CD4-positive, CD25-positive, alpha-beta regulatory T cell (primary cell): ENCODE measurements at regions not wholly inside any gene's neighbourhood (a gene's known extent, or its start where the extent isn't known, plus 50 kb on each side); places are given as distances from the start of the nearest gene placed in this dataset.

Experiments used
- ATAC-seq, 2 donors: fragments of 150-1000 bp; cut with Tn5 transposase; one replicate each; pipeline ENCODE4 v1.10.0; 2021; ENCODE audit warnings: low read depth in 2 of 2, moderate number of reproducible peaks in 2 of 2, moderate library complexity in 1 of 2
- DNase-seq, 3 donors: peaks; one replicate each; pipeline versions ENCODE4 v3.0.0 to v3.0.0-alpha.2; 2012 to 2022; ENCODE audit warnings: mixed read lengths in 1 of 3
- H3K27ac ChIP-seq: one replicate; pipeline ENCODE4 v1.7.0; 2013; ENCODE audit warnings: mild to moderate bottlenecking, low read length; ENCODE audit not compliant: insufficient read depth, poor library complexity, severe bottlenecking
- H3K27me3 ChIP-seq: one replicate; pipeline ENCODE4 v1.7.0; 2013; ENCODE audit warnings: low read length; ENCODE audit not compliant: control insufficient read depth, insufficient read depth
- H3K36me3 ChIP-seq: one replicate; pipeline ENCODE4 v1.7.0; 2013; ENCODE audit warnings: mild to moderate bottlenecking, low read length, moderate library complexity; ENCODE audit not compliant: control insufficient read depth, insufficient read depth
- H3K4me1 ChIP-seq: 2 replicates; pipeline ENCODE4 v1.7.0; 2013; ENCODE audit warnings: mild to moderate bottlenecking, low read length; ENCODE audit not compliant: insufficient read depth, control insufficient read depth, poor library complexity, severe bottlenecking
- H3K4me3 ChIP-seq: one replicate; pipeline ENCODE4 v1.7.0; 2013; ENCODE audit warnings: low read depth, mild to moderate bottlenecking, low read length, moderate library complexity
- H3K9me3 ChIP-seq, 2 experiments: 1 replicate in 1 of 2; 2 replicates in 1 of 2; pipeline ENCODE4 v1.7.0; 2013; ENCODE audit warnings: low read length in 2 of 2, mild to moderate bottlenecking in 1 of 2, moderate library complexity in 1 of 2; ENCODE audit not compliant: control insufficient read depth in 2 of 2
- H3K27ac Mint-ChIP-seq, 3 donors: one replicate each; pipeline ENCODE4 v1.8.0; 2020 to 2022; ENCODE audit warnings: mild to moderate bottlenecking in 3 of 3, mixed read lengths in 3 of 3, moderate library complexity in 2 of 3
- H3K27me3 Mint-ChIP-seq: one replicate; pipeline ENCODE4 v1.8.0; 2022; ENCODE audit warnings: mild to moderate bottlenecking, mixed read lengths
- H3K36me3 Mint-ChIP-seq: one replicate; pipeline ENCODE4 v1.8.0; 2020; ENCODE audit warnings: mixed read lengths
- H3K4me1 Mint-ChIP-seq, 4 donors: one replicate each; pipeline ENCODE4 v1.8.0; 2020 to 2022; ENCODE audit warnings: mixed read lengths in 4 of 4, mild to moderate bottlenecking in 1 of 4
- H3K4me3 Mint-ChIP-seq, 4 donors: one replicate each; pipeline ENCODE4 v1.8.0; 2020 to 2022; ENCODE audit warnings: mild to moderate bottlenecking in 4 of 4, mixed read lengths in 4 of 4, moderate library complexity in 3 of 4
- H3K9me3 Mint-ChIP-seq, 7 donors: one replicate each; pipeline ENCODE4 v1.8.0; 2020 to 2022; ENCODE audit warnings: mixed read lengths in 7 of 7, mild to moderate bottlenecking in 3 of 7, moderate library complexity in 2 of 7

- H3K4me3 ChIP-seq: no peak overlapping the region
- H3K36me3 ChIP-seq: no peaks in the 10 kb centered on the region
- H3K27me3 ChIP-seq: no peaks in the 10 kb centered on the region
- no peaks in the 10 kb centered on the region for H3K4me1 ChIP-seq
- ATAC-seq (no peak), DNase-seq (no peak)
- H3K4me3 Mint-ChIP-seq: no peak overlapping the region
- no peak overlapping the region for H3K27ac Mint-ChIP-seq
- no peaks in the 10 kb centered on the region for H3K36me3 Mint-ChIP-seq
- H3K9me3 ChIP-seq: no peaks in the 10 kb centered on the region
- no peaks in the 10 kb centered on the region for H3K27me3 Mint-ChIP-seq
- H3K27ac ChIP-seq: no peak overlapping the region
- no peaks in the 10 kb centered on the region for H3K9me3 Mint-ChIP-seq
- no peaks in the 10 kb centered on the region for H3K4me1 Mint-ChIP-seq
Observed at GRCh38 chr7:20839196-20839735, 52.6 kb upstream of the SP8 start.

- Mint-ChIP-seq H3K4me3 (no peak overlapping the region), H3K27me3 (no peaks in the 10 kb centered on the region), H3K27ac (no peak overlapping the region), H3K9me3 (no peaks in the 10 kb centered on the region), H3K4me1 (no peaks in the 10 kb centered on the region), H3K36me3 (no peaks in the 10 kb centered on the region)
- H3K27ac ChIP-seq: no peak overlapping the region
- ATAC-seq (no peak), DNase-seq (no peak)
- no peaks in the 10 kb centered on the region for H3K27me3 ChIP-seq
- no peak overlapping the region for H3K4me3 ChIP-seq
- H3K36me3 ChIP-seq: no peaks in the 10 kb centered on the region
- no peaks in the 10 kb centered on the region for H3K4me1 ChIP-seq
- H3K9me3 ChIP-seq: no peaks in the 10 kb centered on the region
Observed at GRCh38 chr7:20839987-20840386, 53.3 kb upstream of the SP8 start.

GRCh38 chr7:20846791-20847190 lies 60.1 kb upstream of the SP8 start:
- no peaks in the 10 kb centered on the region for H3K9me3 ChIP-seq
- ATAC-seq (no peak), DNase-seq (no peak)
- Mint-ChIP-seq H3K27me3 (no peaks in the 10 kb centered on the region), H3K4me1 (no peaks in the 10 kb centered on the region), H3K27ac (no peak overlapping the region), H3K4me3 (no peak overlapping the region), H3K9me3 (peaks cover 0 to 5% (median 0%) of the 10 kb centered on the region in 7 donors), H3K36me3 (no peaks in the 10 kb centered on the region)
- H3K27ac ChIP-seq: no peak overlapping the region
- no peaks in the 10 kb centered on the region for H3K4me1 ChIP-seq
- H3K27me3 ChIP-seq: no peaks in the 10 kb centered on the region
- H3K36me3 ChIP-seq: no peaks in the 10 kb centered on the region
- H3K4me3 ChIP-seq: no peak overlapping the region

DNA sequence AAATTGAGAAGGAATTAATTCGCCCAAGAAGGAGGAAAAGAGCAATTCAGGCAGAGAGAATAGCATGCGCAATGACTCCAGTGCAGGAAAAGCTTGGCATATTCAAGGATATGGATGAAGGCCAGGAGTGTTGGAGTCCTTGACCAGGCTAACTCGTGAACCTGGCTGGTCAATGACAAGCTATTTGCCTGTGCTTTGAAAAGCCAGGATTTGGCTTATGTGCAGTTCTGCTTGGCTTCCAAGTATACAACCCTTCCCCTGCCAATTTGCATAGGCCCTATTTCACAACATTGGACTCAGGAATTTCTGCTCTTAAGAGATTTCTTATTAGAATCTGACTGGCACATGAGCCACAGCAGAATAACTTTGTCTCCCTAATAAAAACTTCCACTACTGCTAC lies 72.3 kb upstream of the SP8 start:
- ATAC-seq: no peak
- no peaks in the 10 kb centered on the region for H3K36me3 Mint-ChIP-seq
- no peak overlapping the region for H3K4me3 Mint-ChIP-seq
- no peaks in the 10 kb centered on the region for H3K9me3 Mint-ChIP-seq
- H3K27me3 Mint-ChIP-seq: no peaks in the 10 kb centered on the region
- H3K4me1 Mint-ChIP-seq: no peaks in the 10 kb centered on the region
- Histone ChIP-seq H3K4me3 (no peak overlapping the region), H3K27ac (no peak overlapping the region), H3K4me1 (no peaks in the 10 kb centered on the region), H3K36me3 (no peaks in the 10 kb centered on the region), H3K9me3 (no peaks in the 10 kb centered on the region), H3K27me3 (no peaks in the 10 kb centered on the region)
- no peak for DNase-seq
- H3K27ac Mint-ChIP-seq: no peak overlapping the region

DNA sequence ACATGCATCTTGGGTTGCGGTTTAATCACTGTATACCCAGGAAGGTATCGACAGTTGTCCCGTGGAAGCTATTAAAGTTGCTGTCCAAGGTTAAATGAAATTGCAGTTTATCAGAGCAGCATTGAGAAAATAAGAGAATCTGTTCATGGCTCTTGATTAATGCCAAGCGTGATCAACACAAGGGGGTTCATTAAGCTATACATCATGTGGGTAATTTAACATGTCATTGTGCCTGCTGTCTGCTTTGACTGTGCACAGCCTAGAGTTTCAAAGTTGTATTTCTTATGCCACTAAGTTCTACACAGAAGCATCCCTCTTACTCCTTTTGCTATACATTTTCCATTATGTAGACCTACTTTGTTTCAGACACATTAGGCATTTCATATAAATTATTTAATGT lies 74.8 kb upstream of the SP8 start:
- no peak overlapping the region for H3K4me3 Mint-ChIP-seq
- ATAC-seq: no peak
- Histone ChIP-seq H3K9me3 (no peaks in the 10 kb centered on the region), H3K4me1 (no peaks in the 10 kb centered on the region), H3K36me3 (no peaks in the 10 kb centered on the region), H3K27me3 (no peaks in the 10 kb centered on the region), H3K27ac (no peak overlapping the region), H3K4me3 (no peak overlapping the region)
- H3K9me3 Mint-ChIP-seq: no peaks in the 10 kb centered on the region
- no peaks in the 10 kb centered on the region for H3K27me3 Mint-ChIP-seq
- no peak overlapping the region for H3K27ac Mint-ChIP-seq
- no peak for DNase-seq
- no peaks in the 10 kb centered on the region for H3K4me1 Mint-ChIP-seq
- no peaks in the 10 kb centered on the region for H3K36me3 Mint-ChIP-seq

DNA sequence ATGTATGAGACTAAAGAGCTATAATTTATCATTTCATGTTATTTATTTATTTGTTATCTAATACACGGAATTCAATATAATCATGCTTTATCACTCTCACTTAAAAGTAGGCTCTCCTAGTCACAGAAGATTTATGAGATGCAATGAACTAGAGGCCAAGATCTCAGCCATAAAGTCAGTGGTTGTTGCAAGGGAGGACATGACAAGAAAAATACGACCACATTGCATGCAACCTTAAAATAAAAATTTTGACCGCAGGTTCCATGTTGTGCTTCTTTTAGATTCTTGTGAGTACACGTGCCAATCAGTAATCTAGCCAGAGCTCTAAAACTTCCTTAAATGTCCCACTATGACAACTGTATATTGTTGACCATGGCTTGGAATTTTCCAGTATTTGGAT lies 75.9 kb upstream of the SP8 start:
- Histone ChIP-seq H3K27me3 (no peaks in the 10 kb centered on the region), H3K9me3 (no peaks in the 10 kb centered on the region), H3K4me3 (no peak overlapping the region), H3K27ac (no peak overlapping the region), H3K4me1 (no peaks in the 10 kb centered on the region), H3K36me3 (no peaks in the 10 kb centered on the region)
- Mint-ChIP-seq H3K9me3 (no peaks in the 10 kb centered on the region), H3K27ac (no peak overlapping the region), H3K27me3 (no peaks in the 10 kb centered on the region), H3K4me1 (no peaks in the 10 kb centered on the region), H3K36me3 (no peaks in the 10 kb centered on the region), H3K4me3 (no peak overlapping the region)
- no peak for ATAC-seq
- no peak for DNase-seq

- Histone ChIP-seq H3K36me3 (no peaks in the 10 kb centered on the region), H3K9me3 (no peaks in the 10 kb centered on the region), H3K27ac (no peak overlapping the region), H3K4me1 (no peaks in the 10 kb centered on the region), H3K4me3 (no peak overlapping the region), H3K27me3 (no peaks in the 10 kb centered on the region)
- Mint-ChIP-seq H3K27ac (no peak overlapping the region), H3K36me3 (no peaks in the 10 kb centered on the region), H3K27me3 (peaks cover 7% of the 10 kb centered on the region), H3K9me3 (no peaks in the 10 kb centered on the region), H3K4me1 (no peaks in the 10 kb centered on the region), H3K4me3 (no peak overlapping the region)
- ATAC-seq (no peak), DNase-seq (no peak)
Observed at GRCh38 chr7:20864221-20864620, 77.5 kb upstream of the SP8 start.

DNA sequence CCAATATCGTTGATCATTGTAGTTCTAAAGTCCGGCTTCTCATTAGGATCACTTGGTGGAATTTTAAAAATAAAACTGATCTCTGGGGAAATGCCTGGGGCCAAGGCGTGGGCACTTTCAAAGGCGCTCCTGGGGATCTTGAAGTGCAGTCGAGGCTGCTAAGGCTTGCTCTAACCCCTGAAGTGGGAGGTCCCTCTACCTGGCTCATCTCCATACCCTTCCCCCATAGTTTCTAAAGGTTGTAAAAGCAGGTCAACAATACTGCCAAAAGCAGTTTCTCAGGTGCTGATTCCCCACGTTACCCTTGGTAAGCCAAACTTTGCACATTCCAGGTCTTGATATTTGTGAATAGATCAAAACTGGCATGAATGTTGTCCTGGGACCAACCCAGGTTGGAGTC lies 79.0 kb upstream of the SP8 start:
- Mint-ChIP-seq H3K27ac (no peak overlapping the region), H3K4me1 (no peaks in the 10 kb centered on the region), H3K36me3 (no peaks in the 10 kb centered on the region), H3K9me3 (no peaks in the 10 kb centered on the region), H3K4me3 (no peak overlapping the region), H3K27me3 (peaks cover 7% of the 10 kb centered on the region)
- H3K4me3 ChIP-seq: no peak overlapping the region
- DNase-seq (no peak), ATAC-seq (no peak)
- no peaks in the 10 kb centered on the region for H3K36me3 ChIP-seq
- no peaks in the 10 kb centered on the region for H3K9me3 ChIP-seq
- H3K4me1 ChIP-seq: no peaks in the 10 kb centered on the region
- H3K27ac ChIP-seq: no peak overlapping the region
- H3K27me3 ChIP-seq: no peaks in the 10 kb centered on the region
